ENCODE measurements at regions not wholly inside any gene's neighbourhood (a gene's known extent, or its start where the extent isn't known, plus 50 kb on each side); places are given as distances from the start of the nearest gene placed in this dataset.

GRCh38 chr4:12231098-12231497 is 802.4 kb upstream of the HS3ST1 start:
- TF ChIP-seq CTCF (IDR thresholded peaks at IDR 0.05) (no peak), POLR2A (IDR thresholded peaks at IDR 0.05) (no peak)
- no peak for DNase-seq
- Histone ChIP-seq H3K36me3 (no peaks in the 10 kb centered on the region), H3K9me3 (no peaks in the 10 kb centered on the region), H3K27ac (no peak overlapping the region), H3K4me3 (no peak overlapping the region), H3K27me3 (no peaks in the 10 kb centered on the region), H3K4me1 (no peaks in the 10 kb centered on the region)
- no peak for ATAC-seq
- intact Hi-C loops (cut with DNase I): no loop called here
- WGBS (ENCODE audit: insufficient coverage, low coverage, low lambda C conversion rate, missing lambda C conversion rate): 63% methylated on average over 6 of the region's 6 CpGs

- 50% methylated on average over 2 of the region's 2 CpGs for WGBS (ENCODE audit: insufficient coverage, low coverage, low lambda C conversion rate, missing lambda C conversion rate)
- ATAC-seq (no peak), DNase-seq (no peak)
- H3K36me3 ChIP-seq: no peaks in the 10 kb centered on the region
- intact Hi-C loops (cut with DNase I): no loop called here
- H3K9me3 ChIP-seq: no peaks in the 10 kb centered on the region
- no peaks in the 10 kb centered on the region for H3K4me1 ChIP-seq
- no peak overlapping the region for H3K4me3 ChIP-seq
- no peaks in the 10 kb centered on the region for H3K27me3 ChIP-seq
- no peak for TF ChIP-seq CTCF (IDR thresholded peaks at IDR 0.05)
- no peak for TF ChIP-seq POLR2A (IDR thresholded peaks at IDR 0.05)
- no peak overlapping the region for H3K27ac ChIP-seq
These were observed 792.3 kb upstream of the HS3ST1 start for GRCh38 chr4:12221031-12221430.

GRCh38 chr4:12211636-12212035 is 782.9 kb upstream of the HS3ST1 start:
- Histone ChIP-seq H3K4me3 (no peak overlapping the region), H3K36me3 (no peaks in the 10 kb centered on the region), H3K27me3 (no peaks in the 10 kb centered on the region), H3K9me3 (no peaks in the 10 kb centered on the region), H3K4me1 (no peaks in the 10 kb centered on the region), H3K27ac (no peak overlapping the region)
- ATAC-seq (no peak), DNase-seq (no peak)
- intact Hi-C loops (cut with DNase I): no loop called here
- WGBS (ENCODE audit: insufficient coverage, low coverage, low lambda C conversion rate, missing lambda C conversion rate): 49% methylated on average over 7 of the region's 7 CpGs
- TF ChIP-seq CTCF (IDR thresholded peaks at IDR 0.05) (no peak), POLR2A (IDR thresholded peaks at IDR 0.05) (no peak)

- Histone ChIP-seq H3K9me3 (no peaks in the 10 kb centered on the region), H3K36me3 (no peaks in the 10 kb centered on the region), H3K4me3 (no peak overlapping the region), H3K27me3 (no peaks in the 10 kb centered on the region), H3K27ac (no peak overlapping the region), H3K4me1 (no peaks in the 10 kb centered on the region)
- intact Hi-C loops (cut with DNase I): no loop called here
- no peak for TF ChIP-seq POLR2A (IDR thresholded peaks at IDR 0.05)
- no peak for TF ChIP-seq CTCF (IDR thresholded peaks at IDR 0.05)
- WGBS (ENCODE audit: insufficient coverage, low coverage, low lambda C conversion rate, missing lambda C conversion rate): 65% methylated on average over 3 of the region's 3 CpGs
- no peak for DNase-seq
- no peak for ATAC-seq
These were observed 778.7 kb upstream of the HS3ST1 start for GRCh38 chr4:12207396-12207795.

GRCh38 chr4:12206091-12206490 is 777.4 kb upstream of the HS3ST1 start:
- H3K27ac ChIP-seq: no peak overlapping the region
- no peaks in the 10 kb centered on the region for H3K9me3 ChIP-seq
- H3K36me3 ChIP-seq: no peaks in the 10 kb centered on the region
- H3K4me3 ChIP-seq: no peak overlapping the region
- no peaks in the 10 kb centered on the region for H3K4me1 ChIP-seq
- WGBS (ENCODE audit: insufficient coverage, low coverage, low lambda C conversion rate, missing lambda C conversion rate): 58% methylated on average over 4 of the region's 4 CpGs
- intact Hi-C loops (cut with DNase I): no loop called here
- no peaks in the 10 kb centered on the region for H3K27me3 ChIP-seq
- TF ChIP-seq POLR2A (IDR thresholded peaks at IDR 0.05): no peak
- TF ChIP-seq CTCF (IDR thresholded peaks at IDR 0.05): no peak
- DNase-seq (no peak), ATAC-seq (no peak)

Measured in right lobe of liver (tissue), 6 donors.